ENCODE measurements at regions not wholly inside any gene's neighbourhood (a gene's known extent, or its start where the extent isn't known, plus 50 kb on each side); places are given as distances from the start of the nearest gene placed in this dataset.
"Not testable (repeated sequence)": the region's sequence is repeated elsewhere in the genome, so short reads cannot be mapped to it uniquely, and the experiment has no call there.

- no peak for DNase-seq
Measured at GRCh38 chr10:91745090-91745831, 53.0 kb upstream of the TNKS2 start.

DNA sequence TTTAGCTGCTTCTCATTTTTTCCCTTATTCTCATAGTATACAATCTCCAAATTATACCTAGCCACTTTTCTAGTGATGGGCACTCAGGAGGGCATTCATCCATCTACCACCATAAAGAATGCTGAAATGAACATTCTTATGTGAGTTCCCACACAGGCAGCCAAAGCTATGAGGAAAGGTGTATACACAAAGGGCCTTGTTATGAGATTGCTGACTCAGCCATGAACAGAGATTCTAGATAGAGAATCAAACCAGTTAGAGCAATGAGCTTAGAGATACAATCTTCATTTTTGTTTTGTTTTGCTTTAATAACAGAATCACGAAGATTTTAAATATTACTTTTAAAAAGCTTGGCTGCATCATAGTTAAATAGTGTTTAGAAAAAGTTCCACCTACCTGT lies 54.8 kb upstream of the TNKS2 start:
- no peak for DNase-seq

GRCh38 chr10:91742229-91742628 lies 56.0 kb upstream of the TNKS2 start:
- no peak for DNase-seq

DNA sequence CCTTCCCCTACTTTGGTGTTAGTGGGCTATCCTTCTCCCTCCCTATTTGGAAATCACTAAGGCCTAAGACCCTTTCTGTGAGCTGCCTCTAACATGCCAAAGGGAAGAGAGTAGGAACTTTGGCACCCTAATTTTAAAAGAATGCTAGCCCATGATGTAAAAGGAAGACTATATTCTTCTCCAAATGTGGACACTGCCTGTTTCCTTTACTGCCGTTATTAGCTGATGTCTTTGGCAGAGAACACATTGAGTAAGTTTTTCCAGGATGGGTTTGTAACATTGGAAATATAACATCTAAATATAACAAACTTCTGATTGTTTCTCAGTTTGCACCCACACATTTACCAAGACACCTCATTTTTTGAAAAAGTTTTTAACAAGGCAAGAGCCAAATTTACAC lies 56.9 kb upstream of the TNKS2 start:
- DNase-seq = no peak

- DNase-seq = no peak
Measured at GRCh38 chr10:91740353-91740924, 57.8 kb upstream of the TNKS2 start.

- not testable (repeated sequence) for DNase-seq
Measured at GRCh38 chr10:91732265-91732664, 66.0 kb upstream of the TNKS2 start.

DNA sequence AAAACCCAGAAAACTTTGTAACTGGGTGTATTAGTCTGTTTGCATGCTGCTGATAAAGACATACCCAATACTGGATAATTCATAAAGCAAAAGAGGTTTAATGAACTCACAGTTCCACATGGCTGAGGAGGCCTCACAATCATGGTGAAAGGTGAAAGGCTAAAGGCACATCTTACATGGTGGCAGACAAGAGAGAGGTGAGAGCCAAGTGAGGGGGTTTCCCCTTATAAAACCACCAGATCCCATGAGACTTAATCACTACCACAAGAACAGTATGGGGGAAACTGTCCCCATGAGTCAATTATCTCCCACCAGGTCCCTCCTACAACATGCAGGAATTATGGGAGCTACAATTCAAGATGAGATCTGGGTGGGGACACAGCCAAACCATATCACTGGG lies 68.9 kb upstream of the TNKS2 start:
- not testable (repeated sequence) for DNase-seq

GRCh38 chr10:91726355-91726754 lies 71.9 kb upstream of the TNKS2 start:
- DNase-seq = no peak

DNA sequence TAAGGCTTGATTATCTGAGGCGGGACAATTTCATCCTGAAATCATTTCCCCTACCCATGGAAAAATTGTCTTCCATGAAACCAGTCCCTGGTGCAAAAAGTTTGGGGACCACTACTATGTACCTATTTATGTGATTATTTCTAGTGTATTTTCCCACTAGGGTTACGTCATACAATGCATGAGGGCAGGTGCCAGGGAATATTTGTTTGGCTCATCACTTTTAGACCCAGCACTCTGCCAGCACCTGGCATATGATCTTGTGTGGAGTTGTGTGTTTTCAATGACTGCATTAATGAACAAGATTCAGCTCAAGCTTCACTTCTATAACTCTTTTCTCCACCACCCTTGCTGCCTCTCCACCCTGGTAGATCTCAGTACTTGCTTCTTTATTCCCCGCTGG lies 73.3 kb upstream of the TNKS2 start:
- no peak for DNase-seq

DNA sequence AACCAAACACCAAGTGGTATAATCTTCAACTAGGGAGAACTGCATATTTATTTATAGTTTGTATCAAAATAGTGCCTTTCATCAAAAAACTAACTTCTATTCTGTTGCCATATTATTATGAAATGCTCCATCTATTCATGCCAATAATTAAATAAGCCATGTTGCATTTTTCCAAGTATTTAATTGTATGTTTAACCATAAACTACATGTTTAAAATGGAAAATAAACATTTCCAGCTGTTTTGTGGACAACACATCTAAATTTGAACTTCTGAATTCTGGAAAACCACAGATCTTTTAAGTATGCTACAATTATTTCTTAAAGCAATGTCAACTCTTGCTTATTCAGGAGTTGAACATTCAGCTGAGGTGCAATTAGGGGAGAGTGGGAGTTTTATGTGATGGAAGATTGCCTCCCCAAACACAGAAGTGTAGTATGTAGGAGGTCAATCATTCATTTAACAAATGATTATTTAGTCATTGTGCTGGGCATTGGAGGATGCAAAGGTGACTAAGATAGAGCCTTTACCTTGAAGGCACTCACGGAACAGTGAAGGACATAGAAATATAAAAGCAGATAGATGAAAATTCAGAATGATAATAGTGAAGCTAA lies 80.7 kb upstream of the PPP1R3C start:
- no peak for DNase-seq

DNA sequence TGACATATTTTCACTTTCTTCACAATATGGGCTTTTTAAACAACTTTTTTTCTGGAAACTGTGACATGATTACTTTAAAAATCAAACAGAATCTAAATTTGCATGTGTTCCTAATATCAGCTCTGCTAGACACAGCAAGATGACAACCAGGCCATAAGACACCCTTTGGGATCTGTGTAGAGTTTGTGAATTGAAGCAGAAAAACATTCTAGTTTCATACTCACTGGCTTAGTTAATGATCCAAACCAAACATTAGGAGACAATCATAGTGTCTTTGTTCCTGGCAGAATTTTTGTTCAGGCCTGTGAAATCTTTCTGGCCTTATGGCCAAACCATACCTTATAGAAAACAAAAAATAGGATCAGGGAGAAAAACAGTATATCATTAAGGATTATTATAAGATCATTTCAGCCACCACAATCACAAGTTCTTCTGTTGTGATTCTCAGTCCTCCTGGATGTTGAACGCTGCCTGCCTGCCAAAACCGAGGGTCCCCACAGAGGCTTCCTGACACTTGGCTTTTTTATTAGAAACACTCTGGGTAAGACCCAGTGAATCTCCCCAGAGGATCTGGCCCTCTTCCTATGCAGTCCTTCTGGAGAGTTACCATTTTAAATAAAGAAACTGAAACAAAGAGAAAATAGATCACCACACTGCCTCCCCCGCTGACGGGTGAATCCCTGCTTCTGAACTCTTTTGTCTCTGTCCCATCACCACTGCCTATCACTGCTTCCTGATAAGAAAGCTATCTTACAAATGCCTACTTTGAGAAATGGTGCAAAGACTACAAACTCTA lies 79.2 kb upstream of the PPP1R3C start:
- no peak for DNase-seq

GRCh38 chr10:91709394-91709798 lies 76.5 kb upstream of the PPP1R3C start:
- DNase-seq = no peak

DNA sequence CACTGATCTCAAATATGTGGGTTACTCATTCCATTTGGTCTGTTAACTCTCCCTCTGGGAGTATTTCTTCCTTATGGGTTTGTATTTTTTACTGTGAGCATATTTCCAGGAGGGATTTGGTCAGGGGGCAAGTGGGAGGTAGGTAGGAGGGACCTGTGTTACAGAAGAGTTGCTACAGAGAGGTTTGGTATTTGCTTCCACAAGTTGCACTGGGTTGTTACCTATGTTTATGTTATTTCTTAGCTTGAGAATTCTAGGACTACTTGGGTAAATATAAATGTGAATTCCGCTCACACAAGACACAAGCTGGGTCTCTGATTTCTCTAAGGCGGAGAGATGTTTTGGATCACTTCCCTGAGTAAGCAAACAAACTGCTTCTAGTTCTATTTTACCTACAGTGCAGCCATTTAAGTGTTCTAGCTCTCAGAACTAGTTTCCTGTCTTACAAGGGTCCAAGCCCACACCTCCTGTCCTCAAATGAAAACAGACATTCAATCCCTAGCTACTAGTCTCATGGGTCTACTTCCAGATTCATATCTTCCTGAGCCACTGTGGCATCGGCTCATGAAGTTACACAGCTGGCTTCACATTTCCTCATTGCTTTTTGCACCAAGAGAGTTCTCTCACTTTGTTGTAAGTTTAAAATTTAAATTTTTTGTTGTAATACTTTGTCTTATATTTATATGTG lies 75.4 kb upstream of the PPP1R3C start:
- DNase-seq = no peak

GRCh38 chr10:91707236-91707635 lies 74.4 kb upstream of the PPP1R3C start:
- DNase-seq = no peak

GRCh38 chr10:91705948-91706670 lies 73.2 kb upstream of the PPP1R3C start:
- no peak for DNase-seq

DNA sequence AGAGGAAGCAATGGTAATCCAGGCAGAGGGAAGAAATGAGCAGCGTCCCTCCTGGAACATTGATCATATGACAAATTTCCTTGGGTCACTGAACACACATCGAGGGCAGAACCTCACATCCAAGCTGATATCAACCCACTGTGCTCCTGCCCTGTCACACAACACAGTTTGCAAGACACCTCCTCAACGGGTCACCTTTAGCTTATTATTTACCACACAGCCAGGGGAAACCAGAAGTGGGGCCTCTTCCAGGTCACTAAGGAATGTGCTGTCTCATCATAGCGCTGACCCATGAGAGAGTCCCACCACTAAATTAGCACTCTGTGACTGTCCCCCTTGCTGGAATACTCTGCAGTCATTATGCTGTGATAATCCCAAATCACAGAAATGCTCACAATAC lies 69.7 kb upstream of the PPP1R3C start:
- DNase-seq = no peak

- DNase-seq = no peak
Measured at GRCh38 chr10:91700788-91701444, 68.0 kb upstream of the PPP1R3C start.

GRCh38 chr10:91700273-91700672 lies 67.4 kb upstream of the PPP1R3C start:
- no peak for DNase-seq

GRCh38 chr10:91698258-91698657 lies 65.4 kb upstream of the PPP1R3C start:
- DNase-seq = no peak

DNA sequence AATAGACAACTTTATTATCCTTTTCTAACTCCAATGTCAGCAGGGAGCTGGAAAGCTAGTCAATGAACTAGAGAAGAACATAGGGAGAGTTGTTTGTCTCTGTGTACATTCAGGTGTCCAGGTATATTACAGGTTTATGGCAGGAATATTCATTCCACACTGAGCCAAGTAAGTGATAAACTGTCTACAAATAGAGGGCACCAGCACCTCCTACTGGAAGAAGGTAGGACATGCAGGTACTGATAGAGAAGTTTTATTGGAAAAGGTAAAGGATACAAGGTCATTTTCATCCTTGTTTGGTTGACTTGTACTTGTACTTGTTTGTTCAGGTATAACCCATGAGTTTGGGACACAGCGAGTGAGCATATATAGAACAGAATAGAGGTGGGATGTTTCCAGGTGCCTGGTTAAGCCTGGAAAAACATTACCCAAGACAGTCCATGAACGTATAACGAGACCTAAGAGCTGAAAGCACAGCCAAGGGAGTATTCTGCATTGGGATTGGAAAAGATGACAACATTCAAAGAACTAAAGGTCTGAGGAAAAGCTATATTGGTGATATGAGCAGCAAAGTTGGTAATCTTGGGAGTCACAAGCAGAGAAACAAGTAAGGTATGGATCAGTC lies 61.4 kb upstream of the PPP1R3C start:
- DNase-seq = peak in 1 of 2 donors; percentile 15

GRCh38 chr10:91691981-91692380 lies 59.1 kb upstream of the PPP1R3C start:
- DNase-seq = no peak
